ENCODE measurements at regions not wholly inside any gene's neighbourhood (a gene's known extent, or its start where the extent isn't known, plus 50 kb on each side); places are given as distances from the start of the nearest gene placed in this dataset.

- DNase-seq (ENCODE audit: low spot score): no peak
These were observed 136.6 kb downstream of the PIK3R1 start for GRCh38 chr5:68352166-68352565.

GRCh38 chr5:68353605-68354004 is 138.0 kb downstream of the PIK3R1 start:
- no peak for DNase-seq (ENCODE audit: low spot score)

GRCh38 chr5:68354315-68354714 is 138.8 kb downstream of the PIK3R1 start:
- no peak for DNase-seq (ENCODE audit: low spot score)

- no peak for DNase-seq (ENCODE audit: low spot score)
These were observed 140.7 kb downstream of the PIK3R1 start for GRCh38 chr5:68356216-68356615.

- DNase-seq (ENCODE audit: low spot score): no peak
These were observed 141.1 kb downstream of the PIK3R1 start for GRCh38 chr5:68356623-68357022.

- DNase-seq (ENCODE audit: low spot score): no peak
These were observed 144.1 kb downstream of the PIK3R1 start for GRCh38 chr5:68359699-68360098.

GRCh38 chr5:68362331-68362730 is 146.8 kb downstream of the PIK3R1 start:
- no peak for DNase-seq (ENCODE audit: low spot score)

- DNase-seq (ENCODE audit: low spot score): no peak
These were observed 150.3 kb downstream of the PIK3R1 start for GRCh38 chr5:68365889-68366288.

- no peak for DNase-seq (ENCODE audit: low spot score)
These were observed 151.7 kb downstream of the PIK3R1 start for GRCh38 chr5:68367287-68367686.

GRCh38 chr5:68367717-68368116 is 152.2 kb downstream of the PIK3R1 start:
- DNase-seq (ENCODE audit: low spot score): no peak

GRCh38 chr5:68368311-68369022 is 152.9 kb downstream of the PIK3R1 start:
- DNase-seq (ENCODE audit: low spot score): no peak

GRCh38 chr5:68369023-68369359 is 153.4 kb downstream of the PIK3R1 start:
- no peak for DNase-seq (ENCODE audit: low spot score)

GRCh38 chr5:68369457-68370125 is 154.0 kb downstream of the PIK3R1 start:
- DNase-seq (ENCODE audit: low spot score): no peak

GRCh38 chr5:68370196-68370595 is 154.6 kb downstream of the PIK3R1 start:
- no peak for DNase-seq (ENCODE audit: low spot score)

GRCh38 chr5:68371607-68372006 is 156.1 kb downstream of the PIK3R1 start:
- DNase-seq (ENCODE audit: low spot score): no peak

- no peak for DNase-seq (ENCODE audit: low spot score)
These were observed 156.6 kb downstream of the PIK3R1 start for GRCh38 chr5:68372161-68372560.

- no peak for DNase-seq (ENCODE audit: low spot score)
These were observed 157.5 kb downstream of the PIK3R1 start for GRCh38 chr5:68373050-68373449.

- DNase-seq (ENCODE audit: low spot score): no peak
These were observed 159.4 kb downstream of the PIK3R1 start for GRCh38 chr5:68374796-68375518.

- DNase-seq (ENCODE audit: low spot score): no peak
These were observed 160.0 kb downstream of the PIK3R1 start for GRCh38 chr5:68375540-68375939.

- no peak for DNase-seq (ENCODE audit: low spot score)
These were observed 161.4 kb downstream of the PIK3R1 start for GRCh38 chr5:68376935-68377334.

- DNase-seq (ENCODE audit: low spot score): no peak
These were observed 162.2 kb downstream of the PIK3R1 start for GRCh38 chr5:68377733-68378132.

- no peak for DNase-seq (ENCODE audit: low spot score)
These were observed 162.8 kb downstream of the PIK3R1 start for GRCh38 chr5:68378204-68378820.
